ENCODE measurements at regions not wholly inside any gene's neighbourhood (a gene's known extent, or its start where the extent isn't known, plus 50 kb on each side); places are given as distances from the start of the nearest gene placed in this dataset.

DNA sequence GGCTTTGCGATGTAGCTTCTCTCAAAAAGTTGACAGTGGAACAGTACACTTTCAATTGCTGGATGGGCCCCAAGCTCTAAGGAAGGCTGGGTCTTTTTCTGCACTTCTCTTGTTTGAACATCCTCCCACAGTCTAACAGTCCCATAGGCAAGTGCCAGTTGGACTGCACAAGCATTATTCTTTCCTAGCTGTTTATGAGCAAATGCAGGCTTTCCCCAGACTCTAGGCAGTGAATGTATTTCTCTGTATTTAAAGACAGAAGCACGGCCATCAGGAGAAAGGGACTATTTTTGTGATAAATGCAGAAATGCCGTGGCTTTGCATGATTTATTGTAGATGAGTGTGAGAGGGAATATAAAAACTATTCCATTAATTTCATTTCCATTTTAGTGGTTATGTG is 539.3 kb upstream of the LMCD1 start:
- BruUV-seq (replicated peaks), result no TSS peak
- in situ Hi-C loops (cut with MboI), result no loop called here
- no peak overlapping the region for H2AFZ ChIP-seq (ENCODE audit: control insufficient read depth, low read depth, low read length)
- no peak overlapping the region for H3K27ac ChIP-seq (ENCODE audit: control insufficient read depth, insufficient read depth)
- no peaks in the 10 kb centered on the region for H3K4me1 ChIP-seq (ENCODE audit: control insufficient read depth, insufficient read depth, low read length)
- POLR2A ChIA-PET, result no interaction called here
- DNase-seq (ENCODE audit: low read depth, low spot score) (no peak), ATAC-seq (no peak), FAIRE-seq (no peak)
- H4K20me1 ChIP-seq (ENCODE audit: control insufficient read depth, insufficient read depth), result no peaks in the 10 kb centered on the region
- H3K4me3 ChIP-seq, result no peak overlapping the region
- no peaks in the 10 kb centered on the region for H3K36me3 ChIP-seq (ENCODE audit: control insufficient read depth in 2 of 2, insufficient read depth in 2 of 2, low read length in 1 of 2)
- CTCF ChIA-PET, result no interaction called here
- intact Hi-C loops (cut with micrococcal nuclease; ENCODE audit: unreplicated experiment), result no loop called here
- H3K27me3 ChIP-seq (replicated peaks in 1 of 2; ENCODE audit: control insufficient read depth in 2 of 2, insufficient read depth in 2 of 2, low read length in 1 of 2), result no peaks in the 10 kb centered on the region
- no peaks in the 10 kb centered on the region for H3K79me2 ChIP-seq (ENCODE audit: control insufficient read depth, insufficient read depth, low read length)
- 0% methylated on average over 3 of the region's 3 CpGs for WGBS (ENCODE audit: insufficient coverage, insufficient replicate concordance, low lambda C conversion rate, missing lambda C conversion rate)
- H3K4me2 ChIP-seq (ENCODE audit: control insufficient read depth, insufficient read depth), result no peak overlapping the region
- no peak overlapping the region for H3K9ac ChIP-seq (ENCODE audit: control insufficient read depth, insufficient read depth, low read length)
- RAD21 ChIA-PET (ENCODE audit: unreplicated experiment), result no interaction called here
- H3K9me3 ChIP-seq (replicated peaks; ENCODE audit: control insufficient read depth, insufficient read depth, low read length), result no peaks in the 10 kb centered on the region
- SMC1A ChIA-PET (ENCODE audit: uncharacterized antibody, unreplicated experiment), result no interaction called here
- TF ChIP-seq, protein P1, sequence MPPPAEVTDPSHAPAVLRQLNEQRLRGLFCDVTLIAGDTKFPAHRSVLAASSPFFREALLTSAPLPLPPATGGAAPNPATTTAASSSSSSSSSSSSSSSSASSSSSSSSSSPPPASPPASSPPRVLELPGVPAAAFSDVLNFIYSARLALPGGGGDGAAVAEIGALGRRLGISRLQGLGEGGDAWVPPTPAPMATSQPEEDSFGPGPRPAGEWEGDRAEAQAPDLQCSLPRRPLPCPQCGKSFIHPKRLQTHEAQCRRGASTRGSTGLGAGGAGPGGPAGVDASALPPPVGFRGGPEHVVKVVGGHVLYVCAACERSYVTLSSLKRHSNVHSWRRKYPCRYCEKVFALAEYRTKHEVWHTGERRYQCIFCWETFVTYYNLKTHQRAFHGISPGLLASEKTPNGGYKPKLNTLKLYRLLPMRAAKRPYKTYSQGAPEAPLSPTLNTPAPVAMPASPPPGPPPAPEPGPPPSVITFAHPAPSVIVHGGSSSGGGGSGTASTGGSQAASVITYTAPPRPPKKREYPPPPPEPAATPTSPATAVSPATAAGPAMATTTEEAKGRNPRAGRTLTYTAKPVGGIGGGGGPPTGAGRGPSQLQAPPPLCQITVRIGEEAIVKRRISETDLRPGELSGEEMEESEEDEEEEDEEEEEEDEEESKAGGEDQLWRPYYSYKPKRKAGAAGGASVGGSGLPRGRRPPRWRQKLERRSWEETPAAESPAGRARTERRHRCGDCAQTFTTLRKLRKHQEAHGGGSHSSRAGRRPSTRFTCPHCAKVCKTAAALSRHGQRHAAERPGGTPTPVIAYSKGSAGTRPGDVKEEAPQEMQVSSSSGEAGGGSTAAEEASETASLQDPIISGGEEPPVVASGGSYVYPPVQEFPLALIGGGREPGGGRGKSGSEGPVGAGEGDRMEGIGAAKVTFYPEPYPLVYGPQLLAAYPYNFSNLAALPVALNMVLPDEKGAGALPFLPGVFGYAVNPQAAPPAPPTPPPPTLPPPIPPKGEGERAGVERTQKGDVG (CRISPR knock-in tag; IDR thresholded peaks at IDR 0.05), result no peak
- TF ChIP-seq FOS (IDR thresholded peaks at IDR 0.05; ENCODE audit: borderline replicate concordance, extremely low read depth, insufficient read length) (no peak), LARP7 (IDR thresholded peaks at IDR 0.05) (no peak), MYC (IDR thresholded peaks at IDR 0.05; ENCODE audit: insufficient read depth, insufficient read length, insufficient replicate concordance, low read length, severe bottlenecking) (no peak), KAT2A (conservative IDR thresholded peaks at IDR 0.05; ENCODE audit: control insufficient read depth, low read depth, low read length) (no peak), BMI1 (IDR thresholded peaks at IDR 0.05; ENCODE audit: borderline replicate concordance) (no peak), CREB1 (IDR thresholded peaks at IDR 0.05; ENCODE audit: low read depth) (no peak)
- TF ChIP-seq, protein P2, sequence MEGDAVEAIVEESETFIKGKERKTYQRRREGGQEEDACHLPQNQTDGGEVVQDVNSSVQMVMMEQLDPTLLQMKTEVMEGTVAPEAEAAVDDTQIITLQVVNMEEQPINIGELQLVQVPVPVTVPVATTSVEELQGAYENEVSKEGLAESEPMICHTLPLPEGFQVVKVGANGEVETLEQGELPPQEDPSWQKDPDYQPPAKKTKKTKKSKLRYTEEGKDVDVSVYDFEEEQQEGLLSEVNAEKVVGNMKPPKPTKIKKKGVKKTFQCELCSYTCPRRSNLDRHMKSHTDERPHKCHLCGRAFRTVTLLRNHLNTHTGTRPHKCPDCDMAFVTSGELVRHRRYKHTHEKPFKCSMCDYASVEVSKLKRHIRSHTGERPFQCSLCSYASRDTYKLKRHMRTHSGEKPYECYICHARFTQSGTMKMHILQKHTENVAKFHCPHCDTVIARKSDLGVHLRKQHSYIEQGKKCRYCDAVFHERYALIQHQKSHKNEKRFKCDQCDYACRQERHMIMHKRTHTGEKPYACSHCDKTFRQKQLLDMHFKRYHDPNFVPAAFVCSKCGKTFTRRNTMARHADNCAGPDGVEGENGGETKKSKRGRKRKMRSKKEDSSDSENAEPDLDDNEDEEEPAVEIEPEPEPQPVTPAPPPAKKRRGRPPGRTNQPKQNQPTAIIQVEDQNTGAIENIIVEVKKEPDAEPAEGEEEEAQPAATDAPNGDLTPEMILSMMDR (IDR thresholded peaks at IDR 0.05 in 2 of 3, conservative IDR thresholded peaks at IDR 0.05 in 1 of 3; ENCODE audit: control insufficient read depth in 2 of 3, extremely low read depth in 1 of 3, insufficient read depth in 1 of 3, low read depth in 3 of 3, low read length in 3 of 3), result no peak
- TF ChIP-seq, protein P3, sequence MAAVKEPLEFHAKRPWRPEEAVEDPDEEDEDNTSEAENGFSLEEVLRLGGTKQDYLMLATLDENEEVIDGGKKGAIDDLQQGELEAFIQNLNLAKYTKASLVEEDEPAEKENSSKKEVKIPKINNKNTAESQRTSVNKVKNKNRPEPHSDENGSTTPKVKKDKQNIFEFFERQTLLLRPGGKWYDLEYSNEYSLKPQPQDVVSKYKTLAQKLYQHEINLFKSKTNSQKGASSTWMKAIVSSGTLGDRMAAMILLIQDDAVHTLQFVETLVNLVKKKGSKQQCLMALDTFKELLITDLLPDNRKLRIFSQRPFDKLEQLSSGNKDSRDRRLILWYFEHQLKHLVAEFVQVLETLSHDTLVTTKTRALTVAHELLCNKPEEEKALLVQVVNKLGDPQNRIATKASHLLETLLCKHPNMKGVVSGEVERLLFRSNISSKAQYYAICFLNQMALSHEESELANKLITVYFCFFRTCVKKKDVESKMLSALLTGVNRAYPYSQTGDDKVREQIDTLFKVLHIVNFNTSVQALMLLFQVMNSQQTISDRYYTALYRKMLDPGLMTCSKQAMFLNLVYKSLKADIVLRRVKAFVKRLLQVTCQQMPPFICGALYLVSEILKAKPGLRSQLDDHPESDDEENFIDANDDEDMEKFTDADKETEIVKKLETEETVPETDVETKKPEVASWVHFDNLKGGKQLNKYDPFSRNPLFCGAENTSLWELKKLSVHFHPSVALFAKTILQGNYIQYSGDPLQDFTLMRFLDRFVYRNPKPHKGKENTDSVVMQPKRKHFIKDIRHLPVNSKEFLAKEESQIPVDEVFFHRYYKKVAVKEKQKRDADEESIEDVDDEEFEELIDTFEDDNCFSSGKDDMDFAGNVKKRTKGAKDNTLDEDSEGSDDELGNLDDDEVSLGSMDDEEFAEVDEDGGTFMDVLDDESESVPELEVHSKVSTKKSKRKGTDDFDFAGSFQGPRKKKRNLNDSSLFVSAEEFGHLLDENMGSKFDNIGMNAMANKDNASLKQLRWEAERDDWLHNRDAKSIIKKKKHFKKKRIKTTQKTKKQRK (IDR thresholded peaks at IDR 0.05; ENCODE audit: low read depth, low read length), result no peak
